CD4-positive, alpha-beta T cell (primary cell): ENCODE measurements at regions not wholly inside any gene's neighbourhood (a gene's known extent, or its start where the extent isn't known, plus 50 kb on each side); places are given as distances from the start of the nearest gene placed in this dataset.

Source experiments
- ATAC-seq: fragments of 200-7000 bp; cut with Tn5 transposase; one replicate; pipeline ENCODE4 v1.10.0; 2022; ENCODE audit warnings: mild to moderate bottlenecking; ENCODE audit not compliant: poor library complexity
- CTCF ChIA-PET: fragments of 350-600 bp; sonication (Branson Sonifier 250); formaldehyde crosslinking; loops from one replicate; lab custom pipeline; 2021; ENCODE audit warnings: antibody characterized with exemption, inconsistent platforms; lab: Charles Lee
- POLR2A ChIA-PET: fragments of 350-600 bp; sonication (Branson Sonifier 250); formaldehyde crosslinking; loops from one replicate; lab custom pipeline; 2021; ENCODE audit warnings: antibody characterized with exemption, inconsistent platforms; lab: Charles Lee
- DNase-seq, 14 experiments: peaks; one replicate each; pipeline ENCODE4 v3.0.0-alpha.2; 2013 to 2020; ENCODE audit warnings: mixed read lengths in 2 of 14
- H3K27ac ChIP-seq, 2 donors: one replicate each; pipeline versions ENCODE4 v1.5.1 to v1.7.0; 2013; ENCODE audit warnings: low read length in 2 of 2, low read depth in 1 of 2, mild to moderate bottlenecking in 1 of 2
- H3K27me3 ChIP-seq, 2 experiments: 1 replicate in 1 of 2; 2 replicates in 1 of 2; pipeline versions ENCODE4 v1.6.1 to v1.7.0; 2013; ENCODE audit warnings: low read length in 2 of 2, control low read depth in 1 of 2, mild to moderate bottlenecking in 1 of 2, moderate library complexity in 1 of 2; ENCODE audit not compliant: insufficient read depth in 2 of 2, control insufficient read depth in 1 of 2
- H3K36me3 ChIP-seq: one replicate; pipeline ENCODE4 v1.6.1; 2013; ENCODE audit warnings: low read length, control low read depth; ENCODE audit not compliant: insufficient read depth
- H3K4me1 ChIP-seq: one replicate; pipeline ENCODE4 v1.6.1; 2013; ENCODE audit warnings: low read length, control low read depth; ENCODE audit not compliant: insufficient read depth
- H3K4me3 ChIP-seq: one replicate; pipeline ENCODE4 v1.5.1; 2013; ENCODE audit warnings: mild to moderate bottlenecking, low read length, moderate library complexity
- H3K9me3 ChIP-seq, 2 experiments: 1 replicate in 1 of 2; 2 replicates in 1 of 2; pipeline versions ENCODE4 v1.6.1 to v1.7.0; 2013; ENCODE audit warnings: low read length in 2 of 2, mild to moderate bottlenecking in 2 of 2, control low read depth in 1 of 2, moderate library complexity in 1 of 2; ENCODE audit not compliant: control insufficient read depth in 1 of 2, insufficient read depth in 1 of 2
- H3K27ac Mint-ChIP-seq: one replicate; pipeline ENCODE4 v1.8.0; 2020; ENCODE audit warnings: mixed read lengths
- H3K27me3 Mint-ChIP-seq: one replicate; pipeline ENCODE4 v1.8.0; 2021; ENCODE audit warnings: mixed read lengths
- H3K36me3 Mint-ChIP-seq: one replicate; pipeline ENCODE4 v1.8.0; 2021; ENCODE audit warnings: low read depth, mixed read lengths
- H3K4me1 Mint-ChIP-seq: one replicate; pipeline ENCODE4 v1.8.0; 2021; ENCODE audit warnings: low read depth, mixed read lengths
- H3K4me3 Mint-ChIP-seq: one replicate; pipeline ENCODE4 v1.8.0; 2020; ENCODE audit warnings: mild to moderate bottlenecking, mixed read lengths
- H3K9me3 Mint-ChIP-seq: one replicate; pipeline ENCODE4 v1.8.0; 2020; ENCODE audit warnings: mixed read lengths
- CTCF ChIP-seq: fragments of 200-600 bp; IDR thresholded peaks from one replicate; pipeline ENCODE4 v1.8.0; 2022; ENCODE audit warnings: antibody characterized with exemption, mild to moderate bottlenecking
- intact Hi-C, 2 experiments: fragments of 100-400 bp; cut with DNase I in 1 of 2; cut with micrococcal nuclease in 1 of 2; formaldehyde crosslinking; loops; one replicate each; pipeline versions ENCODE4 v1.15.1 to v1.9.0; 2023 to 2025; cut with DNase I, micrococcal nuclease

- H3K27me3 Mint-ChIP-seq, result no peaks in the 10 kb centered on the region
- no peaks in the 10 kb centered on the region for H3K9me3 ChIP-seq
- TF ChIP-seq CTCF, result no peak
- no peaks in the 10 kb centered on the region for H3K36me3 Mint-ChIP-seq
- no peak for ATAC-seq
- no peaks in the 10 kb centered on the region for H3K4me1 ChIP-seq
- H3K36me3 ChIP-seq, result no peaks in the 10 kb centered on the region
- H3K4me3 Mint-ChIP-seq, result no peak overlapping the region
- intact Hi-C loops, result no loop called here
- H3K27me3 ChIP-seq, result no peaks in the 10 kb centered on the region
- peaks cover 4% of the 10 kb centered on the region for H3K9me3 Mint-ChIP-seq
- DNase-seq, result no peak
- no peak overlapping the region for H3K4me3 ChIP-seq
- H3K4me1 Mint-ChIP-seq, result no peaks in the 10 kb centered on the region
- ChIA-PET CTCF (no interaction called here), POLR2A (no interaction called here)
- no peak overlapping the region for H3K27ac ChIP-seq
- H3K27ac Mint-ChIP-seq, result no peak overlapping the region
Measured at GRCh38 chr13:82002710-82003109, 1661.8 kb upstream of the SPRY2 start.

GRCh38 chr13:81995316-81995715 is 1654.4 kb upstream of the SPRY2 start:
- H3K4me3 ChIP-seq, result no peak overlapping the region
- Mint-ChIP-seq H3K4me1 (no peaks in the 10 kb centered on the region), H3K27me3 (no peaks in the 10 kb centered on the region), H3K27ac (no peak overlapping the region), H3K36me3 (no peaks in the 10 kb centered on the region), H3K4me3 (no peak overlapping the region), H3K9me3 (no peaks in the 10 kb centered on the region)
- DNase-seq (no peak), ATAC-seq (no peak)
- no peak overlapping the region for H3K27ac ChIP-seq
- CTCF ChIA-PET, result no interaction called here
- H3K36me3 ChIP-seq, result no peaks in the 10 kb centered on the region
- H3K9me3 ChIP-seq, result no peaks in the 10 kb centered on the region
- POLR2A ChIA-PET, result no interaction called here
- TF ChIP-seq CTCF, result no peak
- H3K4me1 ChIP-seq, result no peaks in the 10 kb centered on the region
- intact Hi-C loops, result no loop called here
- H3K27me3 ChIP-seq, result no peaks in the 10 kb centered on the region

- Mint-ChIP-seq H3K27ac (no peak overlapping the region), H3K27me3 (no peaks in the 10 kb centered on the region), H3K4me3 (no peak overlapping the region), H3K4me1 (no peaks in the 10 kb centered on the region), H3K9me3 (peaks cover 6% of the 10 kb centered on the region), H3K36me3 (no peaks in the 10 kb centered on the region)
- Histone ChIP-seq H3K27me3 (no peaks in the 10 kb centered on the region), H3K4me1 (no peaks in the 10 kb centered on the region), H3K36me3 (no peaks in the 10 kb centered on the region), H3K4me3 (no peak overlapping the region), H3K9me3 (no peaks in the 10 kb centered on the region), H3K27ac (no peak overlapping the region)
- ATAC-seq (no peak), DNase-seq (no peak)
- intact Hi-C loops, result no loop called here
- CTCF ChIA-PET, result no interaction called here
- TF ChIP-seq CTCF, result no peak
- POLR2A ChIA-PET, result no interaction called here
Measured at GRCh38 chr13:81990652-81991051, 1649.7 kb upstream of the SPRY2 start.
